ENCODE measurements at regions not wholly inside any gene's neighbourhood (a gene's known extent, or its start where the extent isn't known, plus 50 kb on each side); places are given as distances from the start of the nearest gene placed in this dataset.
"Not testable (repeated sequence)": the region's sequence is repeated elsewhere in the genome, so short reads cannot be mapped to it uniquely, and the experiment has no call there.

GRCh38 chr3:143175940-143176894 lies 56.6 kb downstream of the CHST2 start:
- not testable (repeated sequence) for DNase-seq

- DNase-seq: not testable (repeated sequence)
Observed at GRCh38 chr3:143177965-143178364, 58.4 kb downstream of the CHST2 start.

GRCh38 chr3:143178775-143179548 lies 59.4 kb downstream of the CHST2 start:
- peak in 1 of 2 donors; percentile 16 for DNase-seq

GRCh38 chr3:143179603-143180002 lies 60.0 kb downstream of the CHST2 start:
- no peak for DNase-seq

GRCh38 chr3:143180860-143181259 lies 61.3 kb downstream of the CHST2 start:
- not testable (repeated sequence) for DNase-seq

- not testable (repeated sequence) for DNase-seq
Observed at GRCh38 chr3:143181977-143182376, 62.4 kb downstream of the CHST2 start.

- DNase-seq: no peak
Observed at GRCh38 chr3:143182866-143183664, 63.5 kb downstream of the CHST2 start.

- DNase-seq: no peak
Observed at GRCh38 chr3:143183665-143183964, 64.0 kb downstream of the CHST2 start.

GRCh38 chr3:143184099-143184498 lies 64.5 kb downstream of the CHST2 start:
- no peak for DNase-seq

- DNase-seq: no peak
Observed at GRCh38 chr3:143185401-143185800, 65.8 kb downstream of the CHST2 start.

- no peak for DNase-seq
Observed at GRCh38 chr3:143187111-143187510, 67.5 kb downstream of the CHST2 start.

GRCh38 chr3:143188881-143189280 lies 69.3 kb downstream of the CHST2 start:
- no peak for DNase-seq

- DNase-seq: no peak
Observed at GRCh38 chr3:143190101-143190500, 70.5 kb downstream of the CHST2 start.

- no peak for DNase-seq
Observed at GRCh38 chr3:143192193-143192592, 72.6 kb downstream of the CHST2 start.

GRCh38 chr3:143200001-143200924 lies 80.7 kb downstream of the CHST2 start:
- no peak for DNase-seq

GRCh38 chr3:143201045-143201444 lies 81.5 kb downstream of the CHST2 start:
- no peak for DNase-seq

- no peak for DNase-seq
Observed at GRCh38 chr3:143201870-143202752, 82.5 kb downstream of the CHST2 start.

GRCh38 chr3:143203142-143203541 lies 83.6 kb downstream of the CHST2 start:
- no peak for DNase-seq

- no peak for DNase-seq
Observed at GRCh38 chr3:143203848-143204247, 84.3 kb downstream of the CHST2 start.

GRCh38 chr3:143206955-143207337 lies 87.4 kb downstream of the CHST2 start:
- no peak for DNase-seq
